ENCODE measurements at regions not wholly inside any gene's neighbourhood (a gene's known extent, or its start where the extent isn't known, plus 50 kb on each side); places are given as distances from the start of the nearest gene placed in this dataset.
"Not testable (repeated sequence)": the region's sequence is repeated elsewhere in the genome, so short reads cannot be mapped to it uniquely, and the experiment has no call there.

DNA sequence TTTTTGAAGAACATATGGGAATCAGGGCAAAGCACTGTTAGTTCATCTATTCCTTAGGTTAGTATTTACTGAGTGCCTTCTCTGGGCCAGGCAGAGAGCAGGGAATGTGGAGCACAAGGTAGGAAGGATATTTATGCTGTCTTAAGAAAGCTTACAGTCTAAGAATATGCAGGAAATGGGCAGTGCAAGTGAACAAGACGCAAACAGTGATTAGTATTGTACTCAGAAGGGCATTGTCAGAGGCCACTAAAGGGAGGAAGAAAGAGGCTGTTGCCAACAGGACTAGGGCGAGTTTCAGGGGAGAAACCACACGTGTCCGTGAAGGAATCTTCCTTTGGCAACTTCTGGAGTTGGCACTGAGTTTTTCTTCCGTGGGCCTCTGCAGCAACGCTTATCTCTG, 552.8 kb upstream of the COBL start:
- TF ChIP-seq, protein P1, sequence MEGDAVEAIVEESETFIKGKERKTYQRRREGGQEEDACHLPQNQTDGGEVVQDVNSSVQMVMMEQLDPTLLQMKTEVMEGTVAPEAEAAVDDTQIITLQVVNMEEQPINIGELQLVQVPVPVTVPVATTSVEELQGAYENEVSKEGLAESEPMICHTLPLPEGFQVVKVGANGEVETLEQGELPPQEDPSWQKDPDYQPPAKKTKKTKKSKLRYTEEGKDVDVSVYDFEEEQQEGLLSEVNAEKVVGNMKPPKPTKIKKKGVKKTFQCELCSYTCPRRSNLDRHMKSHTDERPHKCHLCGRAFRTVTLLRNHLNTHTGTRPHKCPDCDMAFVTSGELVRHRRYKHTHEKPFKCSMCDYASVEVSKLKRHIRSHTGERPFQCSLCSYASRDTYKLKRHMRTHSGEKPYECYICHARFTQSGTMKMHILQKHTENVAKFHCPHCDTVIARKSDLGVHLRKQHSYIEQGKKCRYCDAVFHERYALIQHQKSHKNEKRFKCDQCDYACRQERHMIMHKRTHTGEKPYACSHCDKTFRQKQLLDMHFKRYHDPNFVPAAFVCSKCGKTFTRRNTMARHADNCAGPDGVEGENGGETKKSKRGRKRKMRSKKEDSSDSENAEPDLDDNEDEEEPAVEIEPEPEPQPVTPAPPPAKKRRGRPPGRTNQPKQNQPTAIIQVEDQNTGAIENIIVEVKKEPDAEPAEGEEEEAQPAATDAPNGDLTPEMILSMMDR (IDR thresholded peaks at IDR 0.05) = no peak
- Histone ChIP-seq H3K27me3 (no peaks in the 10 kb centered on the region), H3K36me3 (no peaks in the 10 kb centered on the region), H3K27ac (no peak overlapping the region), H3K4me1 (no peaks in the 10 kb centered on the region), H3K9me3 (no peaks in the 10 kb centered on the region), H3K4me3 (no peak overlapping the region)
- intact Hi-C loops (cut with DNase I; ENCODE audit: low total_unique reads) = no loop called here
- no peak for DNase-seq

DNA sequence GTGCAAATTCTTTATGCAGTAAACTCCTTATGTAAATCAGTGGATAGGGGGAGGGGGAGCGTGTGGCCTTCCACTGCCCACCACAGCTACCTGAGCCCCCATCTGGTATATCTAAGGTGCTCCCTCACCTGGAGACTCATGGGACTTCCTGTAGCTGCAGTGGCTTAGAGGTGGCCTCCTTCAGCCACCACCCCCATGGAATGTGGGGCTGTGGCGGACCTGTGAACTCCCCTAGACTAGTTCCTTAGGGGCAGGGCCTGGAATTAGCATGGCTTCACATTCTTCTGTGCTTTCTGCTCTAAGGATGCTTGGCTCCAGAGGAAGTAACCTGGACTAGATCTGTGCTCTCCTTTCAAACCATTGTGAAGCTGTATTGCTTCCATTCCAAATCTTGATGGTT, 550.5 kb upstream of the COBL start:
- no peaks in the 10 kb centered on the region for H3K9me3 ChIP-seq
- no peak for DNase-seq

DNA sequence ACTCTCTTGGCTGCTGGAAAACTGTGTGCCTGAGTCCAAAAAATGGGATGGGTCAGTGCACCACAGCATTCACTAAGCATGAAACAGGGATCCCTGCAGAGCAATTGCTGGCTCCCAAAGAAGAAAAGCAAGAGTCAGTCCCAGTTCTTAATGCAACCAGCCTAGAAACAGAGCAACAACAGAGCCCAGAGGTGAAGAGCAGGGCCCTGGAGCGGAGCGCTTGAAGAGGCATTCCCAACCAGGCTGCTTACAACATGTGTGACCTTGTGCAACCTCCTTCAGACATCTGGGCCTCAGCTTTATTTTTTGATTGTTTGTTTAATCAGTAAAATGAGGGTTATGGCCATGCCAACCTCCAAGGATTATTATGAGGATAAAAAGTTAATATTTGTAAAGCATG, 543.7 kb upstream of the COBL start:
- TF ChIP-seq, protein P1 (IDR thresholded peaks at IDR 0.05) = no peak
- DNase-seq = no peak
- intact Hi-C loops (cut with DNase I; ENCODE audit: low total_unique reads) = no loop called here
- no peaks in the 10 kb centered on the region for H3K36me3 ChIP-seq
- H3K27ac ChIP-seq = no peak overlapping the region
- H3K9me3 ChIP-seq = peaks cover 0 to 3% (median 1%) of the 10 kb centered on the region in 3 donors
- H3K27me3 ChIP-seq = no peaks in the 10 kb centered on the region
- H3K4me1 ChIP-seq = no peaks in the 10 kb centered on the region
- no peak overlapping the region for H3K4me3 ChIP-seq

More for the DNA sequence above, 550.5 kb upstream of the COBL start:
- Histone ChIP-seq H3K4me1 (no peaks in the 10 kb centered on the region), H3K27ac (no peak overlapping the region), H3K36me3 (no peaks in the 10 kb centered on the region), H3K27me3 (no peaks in the 10 kb centered on the region), H3K4me3 (no peak overlapping the region)
- TF ChIP-seq, protein P1 (IDR thresholded peaks at IDR 0.05) = no peak
- intact Hi-C loops (cut with DNase I; ENCODE audit: low total_unique reads) = no loop called here

DNA sequence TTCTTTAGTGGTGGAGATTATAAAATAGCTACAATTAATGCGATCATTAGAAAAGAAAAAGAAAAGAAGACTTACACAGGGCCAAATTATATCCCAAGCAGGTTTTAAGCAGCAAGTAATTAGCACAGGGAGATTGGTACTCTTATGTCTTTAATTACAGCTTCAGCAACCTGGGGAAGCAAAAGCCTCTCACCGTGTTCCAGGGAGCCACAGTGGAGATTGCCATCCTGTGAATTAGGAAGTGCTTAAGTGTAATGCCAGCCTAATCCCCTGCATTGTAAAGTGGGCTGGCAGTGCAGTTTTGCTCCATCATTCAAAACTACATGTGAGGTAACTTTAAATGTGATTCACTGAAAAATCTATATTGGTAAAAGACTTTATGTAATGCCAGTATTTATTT, 533.5 kb upstream of the COBL start:
- Histone ChIP-seq H3K4me3 (no peak overlapping the region), H3K27ac (no peak overlapping the region), H3K9me3 (peaks cover 0 to 4% (median 0%) of the 10 kb centered on the region in 3 donors), H3K27me3 (no peaks in the 10 kb centered on the region), H3K36me3 (no peaks in the 10 kb centered on the region), H3K4me1 (no peaks in the 10 kb centered on the region)
- intact Hi-C loops (cut with DNase I; ENCODE audit: low total_unique reads) = no loop called here
- TF ChIP-seq, protein P1 (IDR thresholded peaks at IDR 0.05) = no peak
- no peak for DNase-seq

DNA sequence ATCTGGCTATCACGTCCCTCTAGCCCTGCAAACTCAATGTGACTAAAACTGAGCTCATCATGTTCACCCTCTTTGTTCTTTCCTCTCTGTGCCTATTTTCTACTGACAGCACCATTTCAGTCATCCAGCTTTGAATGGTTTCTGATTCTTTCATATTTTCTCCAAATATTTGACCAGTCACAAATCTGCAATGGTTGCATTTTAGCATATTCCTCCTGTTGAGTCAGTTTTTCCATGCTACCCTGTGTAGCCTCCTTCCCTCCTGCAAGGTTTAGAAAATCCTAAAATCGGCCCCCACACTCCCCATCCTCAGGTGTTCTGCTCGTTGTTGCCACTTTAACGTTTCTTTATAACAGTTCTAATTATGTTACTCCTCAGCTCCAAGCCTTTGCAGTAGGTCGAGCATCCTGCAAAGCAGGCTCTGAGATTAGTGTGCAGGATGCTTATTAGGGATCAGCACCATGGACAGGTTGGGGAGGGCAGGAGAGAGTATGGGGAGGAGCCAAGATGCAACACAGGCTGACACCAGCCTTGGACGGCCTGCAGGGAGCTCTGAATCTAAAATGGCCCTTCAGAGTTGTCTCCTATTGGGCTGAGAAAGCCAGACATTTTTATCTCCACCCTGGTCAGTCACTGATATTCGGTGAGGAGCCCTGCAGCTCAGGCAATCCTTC, 531.0 kb upstream of the COBL start:
- no peak for DNase-seq
- Histone ChIP-seq H3K4me3 (no peak overlapping the region), H3K9me3 (no peaks in the 10 kb centered on the region), H3K36me3 (no peaks in the 10 kb centered on the region), H3K27me3 (no peaks in the 10 kb centered on the region), H3K4me1 (no peaks in the 10 kb centered on the region), H3K27ac (no peak overlapping the region)
- intact Hi-C loops (cut with DNase I; ENCODE audit: low total_unique reads) = no loop called here
- TF ChIP-seq, protein P1 (IDR thresholded peaks at IDR 0.05) = no peak

DNA sequence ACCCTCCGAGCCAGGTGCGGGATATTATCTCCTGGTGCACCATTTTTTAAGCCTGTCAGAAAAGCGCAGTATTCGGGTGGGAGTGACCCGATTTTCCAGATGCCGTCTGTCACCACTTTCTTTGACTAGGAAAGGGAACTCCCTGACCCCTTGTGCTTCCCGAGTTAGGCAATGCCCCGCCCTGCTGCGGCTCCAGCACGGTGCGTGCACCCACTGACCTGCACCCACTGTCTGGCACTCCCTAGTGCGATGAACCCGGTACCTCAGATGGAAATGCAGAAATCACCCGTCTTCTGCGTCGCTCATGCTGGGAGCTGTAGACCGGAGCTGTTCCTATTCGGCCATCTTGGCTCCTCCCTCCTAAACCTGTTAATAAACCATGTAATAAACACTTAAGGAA, 522.5 kb upstream of the COBL start:
- H3K4me1 ChIP-seq; H3K9me3 ChIP-seq; H3K27me3 ChIP-seq; H3K27ac ChIP-seq; intact Hi-C loops (cut with DNase I; ENCODE audit: low total_unique reads); H3K36me3 ChIP-seq; H3K4me3 ChIP-seq; DNase-seq: not testable (repeated sequence)

Data from tibial artery (tissue), 4 donors.